Activated gamma-delta T cell treated with Interleukin-2 at 50 U/mL for 16 hours (primary cell): ENCODE measurements at regions not wholly inside any gene's neighbourhood (a gene's known extent, or its start where the extent isn't known, plus 50 kb on each side); places are given as distances from the start of the nearest gene placed in this dataset.

Experiments used
- DNase-seq: peaks from one replicate; pipeline ENCODE4 v3.0.0-alpha.2; 2020

DNA sequence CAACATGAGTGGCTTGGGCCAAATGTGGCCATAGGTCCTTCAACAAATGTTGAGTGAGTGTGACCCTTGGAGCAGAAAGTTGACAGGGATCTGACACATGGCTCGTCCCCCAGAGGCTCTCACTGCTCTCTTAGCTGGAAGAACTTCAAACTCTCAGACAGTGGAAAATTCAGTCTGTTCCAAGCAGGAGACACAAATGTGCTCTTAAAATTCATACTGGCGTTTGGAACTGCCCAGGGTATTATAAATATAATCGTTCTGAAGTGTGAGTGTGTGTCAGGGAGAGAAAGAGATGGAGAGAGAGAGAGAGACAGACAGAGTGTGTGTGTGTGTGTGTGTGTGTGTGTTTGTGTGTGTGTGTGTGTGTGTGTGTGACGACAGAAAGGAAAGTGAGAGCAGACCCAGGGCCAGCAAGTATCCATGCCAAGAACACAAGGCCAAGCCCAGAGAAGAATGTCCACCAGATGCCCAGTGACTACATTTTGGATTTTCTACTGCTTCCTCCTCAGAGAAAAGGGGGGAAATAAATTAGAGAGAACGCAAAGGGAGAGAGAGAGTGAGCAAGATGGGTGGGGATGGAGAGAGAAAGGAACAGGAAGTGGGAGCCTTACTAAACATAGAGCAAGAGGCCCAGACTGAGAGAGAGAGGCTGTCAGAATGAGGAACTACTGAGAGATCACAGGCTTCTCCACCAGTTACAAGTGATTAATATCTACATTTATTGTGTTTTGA is 193.6 kb upstream of the NUDT4 start:
- DNase-seq, result no peak

DNA sequence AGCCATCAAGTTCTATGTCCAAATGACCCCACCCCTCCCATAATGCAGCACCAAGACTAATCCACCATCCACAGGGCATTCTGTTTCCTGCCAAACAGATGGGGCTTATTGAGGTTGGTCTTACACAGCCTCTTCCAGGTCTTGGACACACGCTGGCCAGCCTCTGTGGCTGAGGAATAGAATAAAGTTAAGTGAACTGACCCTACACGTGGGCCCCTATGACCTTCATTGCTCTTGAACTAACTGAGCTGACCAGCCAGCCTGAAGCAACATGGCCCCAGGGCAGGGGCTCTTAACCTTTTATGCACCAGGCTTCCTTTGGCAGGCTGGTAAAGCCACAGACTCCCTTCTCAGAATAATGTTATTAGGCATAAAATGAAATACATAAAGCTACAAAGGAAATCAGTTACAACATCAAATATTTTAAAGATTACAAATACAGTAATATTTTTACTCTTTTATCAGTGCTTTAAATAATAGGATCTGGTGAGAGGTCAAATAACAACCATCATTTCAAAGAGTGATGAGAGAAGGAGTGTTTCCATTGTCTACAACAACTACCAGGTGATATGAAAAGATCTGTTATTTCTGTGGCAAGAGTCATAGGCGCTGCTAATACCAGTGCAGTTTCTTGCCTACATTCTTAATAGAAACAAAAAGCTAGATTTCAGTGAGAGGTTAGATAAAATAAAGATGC is 192.9 kb upstream of the NUDT4 start:
- DNase-seq, result no peak

DNA sequence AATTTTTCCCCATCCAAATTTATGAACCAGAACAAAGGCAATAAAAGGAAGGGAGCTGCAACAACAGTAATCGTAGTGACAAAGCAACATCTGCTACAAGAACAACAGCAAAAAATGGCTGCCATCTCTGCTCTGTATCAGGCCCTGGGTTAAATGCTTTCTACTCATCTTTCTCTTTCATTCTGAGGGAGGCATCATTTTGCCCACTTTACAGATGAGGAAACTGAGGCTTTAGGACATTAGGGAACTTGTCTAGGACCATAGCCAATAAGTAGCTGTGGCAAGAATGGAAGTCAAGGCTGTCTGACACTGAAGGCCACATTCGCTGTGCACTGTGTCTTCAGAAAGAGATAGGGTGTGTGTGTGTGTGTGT is 192.4 kb upstream of the NUDT4 start:
- no peak for DNase-seq

DNA sequence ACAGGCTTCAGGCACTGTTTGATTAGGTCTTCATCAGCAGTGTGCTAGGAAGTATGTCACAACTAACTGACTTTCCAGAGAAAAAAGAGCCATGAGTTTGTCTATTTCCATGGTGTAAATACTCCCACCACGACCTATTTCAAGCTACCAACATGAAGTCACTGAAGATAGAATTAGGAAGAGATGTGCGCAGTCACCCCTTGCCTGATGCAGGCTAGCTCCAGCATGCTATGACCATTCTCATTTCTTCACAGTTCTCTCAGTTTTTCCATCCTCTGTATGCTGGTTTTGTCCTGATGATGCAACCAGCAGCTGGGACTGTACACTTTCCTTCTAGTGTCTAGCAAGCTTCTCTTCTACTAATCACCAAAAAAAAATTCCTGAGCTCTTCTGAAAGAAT is 191.6 kb upstream of the NUDT4 start:
- DNase-seq, result no peak

DNA sequence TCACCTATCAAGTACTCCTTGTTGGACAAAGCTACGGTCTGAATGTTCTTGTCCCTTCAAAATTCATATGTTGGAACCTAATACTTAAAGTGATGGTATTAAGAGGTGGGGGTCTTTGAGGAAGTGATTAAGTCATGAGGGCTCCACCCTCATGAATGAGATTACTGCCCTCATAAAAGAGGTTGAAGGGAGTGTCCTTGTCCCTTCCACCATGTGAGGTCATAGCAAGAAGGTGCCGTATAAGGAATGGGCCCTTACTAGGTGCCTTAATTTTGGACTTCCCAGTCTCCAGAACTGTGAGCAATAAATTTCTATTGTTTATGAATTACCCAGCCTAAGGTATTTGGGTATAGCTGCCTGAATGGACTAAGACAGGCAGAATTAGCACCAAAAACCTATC is 191.1 kb upstream of the NUDT4 start:
- no peak for DNase-seq

DNA sequence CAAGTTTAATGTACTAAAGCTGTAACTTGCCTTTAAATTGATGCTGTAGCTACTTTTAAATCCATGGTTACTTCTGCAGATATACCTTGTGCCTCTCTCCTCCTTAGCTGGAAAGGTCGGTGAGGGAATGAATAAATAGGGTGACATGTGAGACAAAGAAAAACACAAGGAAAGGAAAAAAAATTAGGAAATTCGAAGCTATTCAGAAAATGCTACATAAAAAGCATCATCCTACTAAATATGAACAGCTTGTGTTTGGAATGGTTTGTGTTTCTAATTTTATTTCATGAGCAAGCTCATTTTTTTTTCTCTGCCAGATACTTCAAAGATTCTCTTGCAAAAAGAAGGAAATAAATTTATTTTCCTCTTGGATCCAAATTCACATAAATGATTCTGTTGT is 186.3 kb upstream of the NUDT4 start:
- DNase-seq, result no peak

DNA sequence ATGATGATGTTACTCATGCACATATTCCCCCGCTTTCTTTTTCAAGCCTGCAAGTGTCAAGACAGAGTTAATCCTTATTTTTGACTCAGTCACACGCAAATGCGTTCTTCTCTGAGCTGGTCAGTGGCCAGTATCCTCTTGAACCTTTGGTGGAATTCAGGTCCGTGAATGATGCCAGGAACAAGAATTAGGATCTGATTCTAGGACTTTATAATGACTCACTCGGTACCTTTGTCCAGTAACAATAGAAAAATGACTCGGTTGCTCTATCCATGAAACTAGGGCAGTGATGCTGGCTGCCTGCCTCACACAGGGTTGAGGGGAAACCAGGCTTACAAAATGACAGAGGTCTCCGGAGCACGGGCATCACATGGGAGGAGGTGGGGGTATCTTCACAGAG is 185.8 kb upstream of the NUDT4 start:
- DNase-seq, result no peak

DNA sequence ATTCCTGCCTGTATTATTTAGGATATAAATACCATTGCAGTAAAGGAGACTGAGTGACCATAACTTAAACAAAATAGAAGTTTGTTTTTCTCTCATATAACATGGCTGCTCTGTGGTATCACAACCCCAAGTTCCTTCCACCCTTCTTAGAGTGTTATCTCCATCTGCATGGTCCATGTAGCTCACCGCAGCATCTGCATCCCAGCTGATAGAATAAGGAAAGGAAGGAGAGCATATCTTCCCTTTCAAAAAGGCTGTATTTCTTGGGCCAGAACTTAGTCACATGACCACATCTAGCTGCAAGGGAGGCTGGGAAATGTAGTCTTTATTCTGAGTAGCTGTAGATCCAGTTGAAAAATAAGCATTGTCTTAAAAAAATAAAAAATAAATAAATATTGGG is 184.8 kb upstream of the NUDT4 start:
- no peak for DNase-seq

DNA sequence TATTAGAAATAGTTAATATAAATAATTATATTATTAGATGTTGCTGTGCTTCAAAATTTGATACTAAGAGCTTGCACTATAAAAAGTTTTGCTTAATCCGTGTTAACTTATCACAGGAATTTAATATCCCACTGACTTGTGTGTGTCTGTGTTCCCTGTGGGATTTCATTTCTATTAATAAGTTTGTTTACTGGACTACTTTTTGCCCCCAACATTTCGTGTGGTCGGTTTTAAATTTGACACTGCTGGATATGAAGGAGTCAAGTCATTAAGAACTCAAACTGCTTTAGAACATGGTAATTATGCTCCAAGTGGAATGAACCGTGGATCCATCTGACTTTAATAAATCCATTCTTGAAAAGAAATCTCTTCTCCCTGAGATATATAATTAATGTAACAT is 182.2 kb upstream of the NUDT4 start:
- no peak for DNase-seq

DNA sequence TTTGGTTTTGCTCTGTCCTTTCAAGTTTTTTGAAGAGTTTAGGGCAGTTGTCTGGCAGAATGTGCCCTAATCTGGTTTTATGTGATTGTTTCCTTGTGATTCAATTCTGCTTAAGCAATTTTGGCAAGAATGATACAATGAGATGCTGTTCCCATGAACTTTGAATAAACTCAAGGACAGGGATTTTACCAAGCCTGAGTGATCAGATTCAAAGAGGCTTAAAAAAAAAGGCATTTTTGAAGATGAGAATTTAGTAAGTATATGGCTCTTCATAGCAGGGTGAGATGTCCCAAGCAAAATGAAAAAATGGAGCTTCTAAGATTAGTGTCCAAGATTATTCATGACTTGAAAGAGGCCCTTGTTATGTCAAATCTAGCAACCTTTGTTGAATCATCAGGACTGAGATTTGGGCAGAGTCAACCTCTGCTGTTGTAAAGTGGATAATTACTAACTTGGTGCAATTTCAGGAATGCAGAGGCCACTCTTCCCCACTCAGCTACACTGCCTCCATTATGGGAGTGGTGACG is 180.6 kb upstream of the NUDT4 start:
- no peak for DNase-seq

DNA sequence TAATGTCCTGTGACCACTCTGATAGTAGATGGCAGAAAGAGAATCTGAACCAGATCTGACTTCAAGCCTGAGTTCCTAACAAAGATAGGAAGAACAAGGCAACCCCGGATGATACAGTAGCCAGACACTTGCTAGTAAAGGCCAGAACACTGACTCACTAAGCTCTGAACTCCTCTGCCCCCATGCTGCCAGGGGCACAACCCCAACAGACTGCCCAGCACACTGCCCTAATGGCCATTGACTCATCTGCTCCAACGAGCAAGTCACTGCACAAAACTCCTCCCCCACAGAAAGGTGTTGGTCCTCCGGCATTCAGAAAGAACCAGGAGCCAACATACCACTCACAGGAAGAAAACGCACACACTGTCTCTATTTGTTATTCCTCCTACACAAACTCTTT is 179.6 kb upstream of the NUDT4 start:
- DNase-seq, result no peak

DNA sequence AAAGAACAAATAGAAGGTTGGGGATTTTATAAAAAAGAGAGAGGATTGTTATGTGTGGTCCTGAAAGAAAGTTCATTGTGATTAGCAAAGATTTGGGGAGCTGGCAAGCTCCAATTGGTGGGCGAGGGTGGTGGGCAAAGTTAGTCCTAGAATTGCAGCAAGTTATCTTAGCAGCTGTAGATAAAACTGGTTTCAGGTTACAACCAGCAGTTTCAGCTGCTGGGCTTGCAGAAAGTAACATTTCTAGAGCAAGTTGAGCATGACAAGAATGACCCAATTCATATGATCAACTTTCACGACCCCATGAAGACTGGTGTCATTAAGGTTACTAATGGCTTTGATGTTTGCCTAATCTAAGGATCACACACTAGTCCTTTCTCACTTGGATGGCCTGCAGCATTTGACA is 177.9 kb upstream of the NUDT4 start:
- DNase-seq, result no peak

DNA sequence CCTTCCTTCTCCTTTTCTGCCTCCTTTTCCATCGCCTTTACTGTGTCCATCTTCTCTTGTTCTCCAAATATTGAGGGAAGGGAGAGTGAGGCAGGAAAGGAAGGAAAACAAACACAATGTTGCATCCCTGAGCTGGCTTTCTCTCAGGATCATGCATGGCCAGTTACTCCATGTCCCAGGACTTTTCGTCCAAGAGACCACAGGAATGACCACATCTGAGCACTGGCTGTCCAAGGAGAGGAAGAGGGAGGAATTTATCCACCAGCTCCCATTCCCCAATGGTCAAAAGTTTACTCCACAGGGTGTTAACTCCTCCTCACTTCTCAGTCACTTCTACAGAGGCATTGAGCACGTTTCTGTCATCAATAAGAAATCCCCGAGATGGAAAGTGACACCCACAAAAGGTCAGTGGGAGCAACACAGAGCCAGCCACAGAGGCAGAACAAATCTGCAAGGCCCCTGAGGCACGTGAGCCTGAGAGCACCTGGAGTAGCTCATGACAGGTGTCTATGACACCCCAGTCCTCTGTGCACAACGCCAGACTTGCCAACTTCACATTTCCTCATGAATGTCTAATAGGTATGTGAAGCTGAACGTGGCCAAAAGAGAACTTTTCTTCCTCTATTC is 177.3 kb upstream of the NUDT4 start:
- no peak for DNase-seq

DNA sequence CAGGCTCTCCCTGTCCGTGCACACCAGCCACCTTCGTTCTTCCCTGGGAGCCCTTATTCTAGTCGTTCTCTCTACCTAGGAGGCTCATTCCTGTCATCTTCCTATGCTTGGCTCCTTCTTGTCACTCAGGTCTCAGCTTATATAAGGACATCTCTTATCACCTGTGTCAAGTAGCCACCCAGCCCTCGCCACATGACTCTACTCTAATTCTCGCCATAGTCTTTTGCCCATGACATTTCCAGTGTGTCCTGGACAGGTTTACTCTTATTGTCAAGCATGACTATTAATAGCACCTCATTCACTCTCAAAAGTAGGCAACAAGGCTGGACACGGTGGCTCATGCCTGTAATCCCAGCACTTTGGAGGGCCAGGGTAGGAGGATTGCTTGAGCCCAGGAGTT is 175.7 kb upstream of the NUDT4 start:
- DNase-seq, result no peak

DNA sequence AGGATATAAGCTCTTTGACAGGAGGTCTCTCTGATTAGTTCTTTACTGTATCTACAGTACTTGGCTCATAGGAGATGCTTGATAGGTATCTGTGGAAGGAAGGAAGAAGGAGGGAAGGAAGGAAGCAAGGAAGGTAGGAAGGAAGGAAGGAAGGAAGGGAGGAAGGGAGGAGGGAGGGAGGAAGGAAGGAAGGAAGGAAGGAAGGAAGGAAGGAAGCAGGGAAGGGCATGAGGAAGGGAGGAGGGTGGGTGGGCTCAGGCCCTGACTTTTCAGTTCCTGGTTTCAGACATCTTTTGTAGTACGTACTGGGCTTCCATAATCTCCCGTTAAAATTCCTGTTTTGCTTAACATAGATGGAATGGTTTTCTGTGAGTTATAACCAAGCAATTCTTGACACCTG is 175.0 kb upstream of the NUDT4 start:
- no peak for DNase-seq

DNA sequence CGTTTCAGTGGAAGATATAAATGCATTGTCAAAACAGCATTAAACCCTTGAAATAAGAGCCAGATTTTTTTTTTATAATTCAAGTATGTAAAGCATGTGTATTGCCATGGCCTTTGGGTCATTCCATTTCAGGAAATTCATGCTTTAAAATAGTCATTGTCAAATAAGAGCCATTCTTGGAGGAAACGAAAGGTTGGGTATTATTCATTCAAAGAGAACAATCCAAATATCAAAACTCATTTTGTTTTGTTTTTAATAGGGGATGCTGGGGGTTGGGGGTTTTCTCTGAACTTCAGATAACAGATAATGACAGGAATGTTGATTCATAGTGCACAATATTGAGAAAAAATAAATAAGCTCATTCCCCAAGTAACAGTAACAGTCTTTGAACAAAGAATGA is 174.4 kb upstream of the NUDT4 start:
- DNase-seq, result no peak

DNA sequence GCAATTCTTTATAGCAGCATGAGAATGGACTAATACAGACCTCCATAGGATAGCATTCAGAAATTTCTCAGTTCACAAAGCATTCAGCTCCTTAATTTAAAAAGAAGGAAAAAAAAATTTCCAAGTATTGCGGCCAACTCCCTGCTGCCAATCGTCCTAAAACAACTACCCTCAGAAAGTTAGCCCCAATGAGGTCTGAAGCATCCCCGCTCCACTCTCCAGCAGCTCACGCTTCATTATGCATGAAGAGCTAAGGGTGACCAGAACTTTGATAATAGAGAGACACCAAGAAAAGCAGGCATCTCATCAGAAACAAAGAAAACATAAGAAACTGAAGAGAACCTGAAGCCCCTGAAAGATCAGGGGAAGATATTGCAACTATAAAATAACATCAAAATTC is 172.8 kb upstream of the NUDT4 start:
- DNase-seq, result no peak

DNA sequence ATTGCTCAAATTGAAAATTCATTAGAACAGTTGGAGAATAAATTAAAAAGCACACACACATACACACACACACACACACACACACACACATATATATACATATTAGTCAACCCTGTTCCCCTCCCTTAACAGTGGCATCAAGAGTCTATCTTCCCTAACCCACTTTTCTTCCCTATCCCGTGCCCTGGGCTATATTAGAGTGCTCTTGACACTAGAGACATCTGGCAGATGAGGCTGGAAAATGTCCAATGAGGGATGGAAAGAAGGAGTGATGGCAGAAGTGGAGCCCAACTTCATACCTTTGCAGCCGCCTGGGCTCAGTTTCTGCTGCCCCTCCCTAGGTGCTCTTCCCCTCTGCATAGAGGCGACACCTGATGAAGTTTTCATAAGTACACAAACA is 172.4 kb upstream of the NUDT4 start:
- no peak for DNase-seq

DNA sequence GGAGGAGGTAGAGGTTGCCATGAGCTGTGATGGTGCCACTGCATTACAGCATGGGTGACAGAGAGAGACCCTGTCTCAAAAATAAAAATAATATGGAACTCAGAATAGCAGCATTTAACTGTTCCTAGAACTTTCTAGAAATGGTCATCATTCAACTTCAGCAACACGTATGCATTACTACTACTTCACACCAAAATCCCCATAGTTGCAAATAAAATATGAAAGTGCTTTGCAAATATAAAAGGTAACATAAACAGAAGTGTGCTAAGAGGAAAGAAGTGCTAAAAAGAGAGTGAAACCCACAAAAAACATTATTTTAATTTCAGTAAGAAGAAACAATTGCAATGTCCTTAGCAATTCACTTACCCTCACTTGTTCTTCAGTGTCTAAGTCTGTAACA is 169.7 kb upstream of the NUDT4 start:
- no peak for DNase-seq

DNA sequence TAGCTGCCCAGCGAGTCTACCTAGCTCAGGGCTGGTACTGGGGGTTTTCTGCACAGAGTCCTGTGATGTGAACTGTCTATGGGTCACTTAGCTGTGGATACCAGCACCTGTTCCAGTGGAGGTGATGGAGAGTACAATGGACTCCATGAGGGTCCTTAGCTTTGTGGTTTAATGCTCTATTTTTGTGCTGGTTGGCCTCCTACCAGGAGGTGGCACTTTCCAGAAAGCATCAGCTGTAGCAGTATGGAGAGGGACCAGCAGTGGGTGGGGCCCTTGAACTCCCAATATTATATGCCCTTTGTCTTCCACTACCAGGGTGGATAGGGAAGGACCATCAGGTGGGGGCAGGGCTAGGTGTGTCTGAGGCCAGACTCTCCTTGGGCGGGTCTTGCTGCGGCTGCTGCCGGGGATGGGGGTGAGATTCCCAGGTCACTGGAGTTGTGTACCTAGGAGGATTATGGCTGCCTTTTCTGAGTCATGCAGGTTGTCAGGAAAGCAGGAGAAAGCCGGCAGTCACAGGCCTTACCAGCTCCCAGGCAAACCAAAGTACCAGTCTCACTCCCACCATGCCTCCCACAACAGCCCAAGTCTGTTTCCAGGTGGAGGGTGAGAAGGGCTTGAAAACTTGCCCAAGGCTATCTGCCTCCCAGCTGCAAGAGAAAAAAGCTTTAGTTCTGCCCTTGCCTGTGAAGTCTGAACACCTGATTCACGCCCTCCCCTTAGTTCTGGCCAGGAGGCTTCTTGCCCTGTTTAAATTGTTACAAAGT is 163.0 kb upstream of the NUDT4 start:
- no peak for DNase-seq

DNA sequence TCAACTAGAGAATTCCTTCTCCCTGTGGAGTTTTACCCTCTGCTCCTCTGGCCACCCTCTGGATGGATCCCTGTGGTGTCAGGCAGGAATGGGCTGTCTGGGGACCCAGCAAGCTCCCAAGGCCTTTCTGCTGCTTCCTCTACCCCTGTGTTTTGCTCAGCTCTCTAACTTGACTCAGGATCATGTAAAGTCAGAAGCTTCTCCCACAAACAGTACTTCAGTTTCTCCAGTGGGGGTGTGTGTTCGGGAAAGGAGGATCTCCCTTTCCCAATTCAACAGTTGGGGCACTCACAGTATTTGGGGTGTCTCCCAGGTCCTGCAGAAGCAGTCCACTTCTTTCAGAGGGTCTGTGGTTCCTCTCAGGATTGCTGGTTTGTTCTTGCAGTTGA is 162.4 kb upstream of the NUDT4 start:
- DNase-seq, result no peak

DNA sequence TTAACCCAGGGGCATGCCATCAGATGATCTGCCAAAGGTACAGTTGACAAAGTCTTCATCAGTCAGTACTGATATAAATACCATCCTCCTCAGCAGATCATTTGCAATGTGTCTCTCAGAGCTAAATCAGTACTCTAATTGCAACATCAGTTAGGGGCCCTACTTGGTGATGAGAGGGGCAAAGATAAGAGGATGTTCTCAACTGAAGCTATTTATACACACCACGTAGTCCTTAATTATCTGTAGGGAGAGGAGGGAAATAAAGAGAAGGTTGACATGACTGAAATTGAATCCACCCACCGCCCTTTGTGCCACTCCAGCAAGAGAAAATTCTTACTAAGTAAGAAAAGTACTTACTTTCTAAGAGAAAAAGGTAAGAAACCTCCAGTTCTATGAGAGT is 157.8 kb upstream of the NUDT4 start:
- DNase-seq, result no peak

DNA sequence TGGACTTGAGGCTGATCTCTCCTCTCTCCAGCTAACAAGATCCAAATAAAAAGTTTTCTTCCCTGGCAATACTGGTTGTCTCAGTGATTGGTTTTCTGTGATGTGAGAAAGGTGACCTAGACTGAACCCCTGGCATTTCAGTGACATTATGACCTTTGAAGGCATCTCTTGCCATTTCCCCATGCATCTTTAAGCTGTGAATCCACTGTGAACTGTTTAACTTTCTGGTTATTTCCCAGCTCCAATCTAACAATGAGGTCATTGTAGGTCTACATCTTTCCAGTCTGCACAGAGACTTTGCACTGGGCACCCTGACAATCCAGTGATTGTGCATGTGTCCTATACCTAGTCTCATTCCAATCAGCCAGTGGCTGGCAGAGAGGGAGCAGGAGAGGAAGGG is 155.9 kb upstream of the NUDT4 start:
- DNase-seq, result no peak
